ENCODE measurements at regions not wholly inside any gene's neighbourhood (a gene's known extent, or its start where the extent isn't known, plus 50 kb on each side); places are given as distances from the start of the nearest gene placed in this dataset.
A peak's percentile ranks its signal among the peaks of the same experiment; 100 is the strongest.

DNA sequence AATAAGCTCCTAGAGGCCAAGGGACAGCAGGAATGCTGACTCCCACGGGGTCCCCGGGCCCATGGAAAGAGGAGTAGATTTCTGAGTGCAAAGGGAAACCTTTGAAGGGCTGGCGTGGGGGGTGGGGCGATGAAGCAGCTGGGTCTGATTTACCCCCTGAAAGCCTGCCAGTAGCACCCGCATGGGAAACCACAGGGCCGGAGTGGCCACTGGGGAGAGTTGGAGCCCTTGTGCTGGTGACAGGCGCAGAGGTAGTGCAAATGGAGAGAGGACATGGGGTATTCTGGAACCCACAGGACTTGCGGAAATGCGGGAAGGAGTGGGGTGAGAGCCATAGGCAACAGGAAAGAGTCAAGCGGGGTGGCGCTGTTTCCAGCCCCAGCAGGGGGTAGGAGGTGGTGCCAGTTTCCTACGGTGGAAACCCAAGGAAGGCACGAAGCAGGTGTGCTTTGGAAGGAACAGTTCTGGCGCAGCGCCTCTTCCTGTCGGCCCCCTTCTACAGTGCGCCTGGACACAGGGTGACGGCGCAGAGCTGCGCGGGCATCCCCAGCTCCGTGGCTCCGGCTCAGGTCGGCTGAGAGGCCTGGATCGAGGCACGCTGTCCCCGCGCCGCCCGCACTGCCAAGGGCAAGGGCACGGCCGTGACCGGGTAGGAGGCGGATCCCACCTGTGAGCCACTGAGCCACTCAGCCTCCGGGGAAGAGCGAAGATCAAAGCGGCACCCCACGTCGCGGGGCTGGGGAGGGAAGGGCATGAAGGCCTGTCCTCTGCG, 149.0 kb upstream of the GLI2 start:
- Histone ChIP-seq H4K20me1 (ENCODE audit: control insufficient read depth, insufficient read depth) (no peaks in the 10 kb centered on the region; the same call in 1 of the 2 replicates), H3K4me1 (ENCODE audit: control insufficient read depth, insufficient read depth, low read length) (no peaks in the 10 kb centered on the region), H3K4me3 (no peak overlapping the region), H3K27me3 (replicated peaks in 1 of 2; ENCODE audit: control insufficient read depth in 2 of 2, insufficient read depth in 2 of 2, low read length in 1 of 2) (peaks cover 11 to 14% of the 10 kb centered on the region in 2 experiments), H3K79me2 (ENCODE audit: control insufficient read depth, insufficient read depth, low read length) (no peaks in the 10 kb centered on the region), H3K9ac (ENCODE audit: control insufficient read depth, insufficient read depth, low read length) (no peak overlapping the region), H3K27ac (ENCODE audit: control insufficient read depth, insufficient read depth) (no peak overlapping the region), H3K9me3 (replicated peaks; ENCODE audit: control insufficient read depth, insufficient read depth, low read length) (no peaks in the 10 kb centered on the region), H3K4me2 (ENCODE audit: control insufficient read depth, insufficient read depth) (no peak overlapping the region), H2AFZ (ENCODE audit: control insufficient read depth, low read depth, low read length) (no peak overlapping the region), H3K36me3 (ENCODE audit: control insufficient read depth in 2 of 2, insufficient read depth in 2 of 2, low read length in 1 of 2) (no peaks in the 10 kb centered on the region)
- FAIRE-seq = no peak
- CTCF ChIA-PET = no interaction called here
- in situ Hi-C loops (cut with MboI) = no loop called here
- WGBS (ENCODE audit: insufficient coverage, insufficient replicate concordance, low lambda C conversion rate, missing lambda C conversion rate) = 42% methylated on average over 40 of the region's 41 CpGs
- SMC1A ChIA-PET (ENCODE audit: uncharacterized antibody, unreplicated experiment) = no interaction called here
- no peak for DNase-seq (ENCODE audit: low read depth, low spot score)
- intact Hi-C loops (cut with micrococcal nuclease; ENCODE audit: unreplicated experiment) = no loop called here
- ATAC-seq = no peak
- no TSS peak for BruUV-seq (replicated peaks)
- POLR2A ChIA-PET = no interaction called here
- RAD21 ChIA-PET (ENCODE audit: unreplicated experiment) = no interaction called here
- no peak for TF ChIP-seq KDM1A (IDR thresholded peaks at IDR 0.05; ENCODE audit: borderline replicate concordance)

DNA sequence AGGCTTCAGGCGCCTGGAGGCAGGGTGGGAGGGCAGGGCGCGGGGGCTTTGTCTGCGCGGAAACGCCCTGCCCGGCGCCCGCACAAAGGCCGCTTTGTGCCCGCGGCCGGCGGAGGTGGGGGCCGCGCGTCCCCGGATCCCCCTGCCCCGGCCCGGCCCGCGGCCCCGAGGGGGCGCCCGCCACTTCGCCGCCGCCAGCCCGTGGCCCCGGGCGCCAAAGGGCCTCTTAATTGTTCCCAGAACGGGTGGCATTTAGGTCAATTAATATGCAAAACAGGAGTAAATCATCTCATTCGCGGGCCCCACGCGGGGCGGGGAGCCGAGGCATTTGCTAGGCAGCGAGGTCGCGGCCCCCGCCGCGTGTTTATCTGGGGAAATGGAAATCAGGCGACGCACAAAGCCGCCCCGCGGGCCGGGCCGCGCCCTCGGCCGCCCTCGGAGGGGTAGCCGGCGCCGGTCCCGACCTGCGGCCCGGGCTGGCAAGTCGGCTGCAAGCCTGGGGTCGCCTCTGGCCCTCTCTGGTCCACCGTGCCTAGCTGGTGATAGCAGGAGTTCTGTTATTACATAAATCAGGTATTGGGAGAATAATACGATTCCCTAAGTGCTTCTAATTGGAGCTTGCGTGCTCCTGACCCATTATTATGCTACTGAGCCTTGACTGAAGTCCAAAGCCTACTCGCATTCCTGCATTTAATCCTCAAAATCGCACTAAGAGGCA, 148.2 kb upstream of the GLI2 start:
- in situ Hi-C loops (cut with MboI) = no loop called here
- H3K36me3 ChIP-seq (ENCODE audit: control insufficient read depth in 2 of 2, insufficient read depth in 2 of 2, low read length in 1 of 2) = no peaks in the 10 kb centered on the region
- ChIA-PET POLR2A (no interaction called here), RAD21 (ENCODE audit: unreplicated experiment) (no interaction called here), CTCF (no interaction called here), SMC1A (ENCODE audit: uncharacterized antibody, unreplicated experiment) (no interaction called here)
- intact Hi-C loops (cut with micrococcal nuclease; ENCODE audit: unreplicated experiment) = no loop called here
- DNase-seq (ENCODE audit: low read depth, low spot score) (no peak), FAIRE-seq (no peak), ATAC-seq (no peak)
- TF ChIP-seq, protein P1, sequence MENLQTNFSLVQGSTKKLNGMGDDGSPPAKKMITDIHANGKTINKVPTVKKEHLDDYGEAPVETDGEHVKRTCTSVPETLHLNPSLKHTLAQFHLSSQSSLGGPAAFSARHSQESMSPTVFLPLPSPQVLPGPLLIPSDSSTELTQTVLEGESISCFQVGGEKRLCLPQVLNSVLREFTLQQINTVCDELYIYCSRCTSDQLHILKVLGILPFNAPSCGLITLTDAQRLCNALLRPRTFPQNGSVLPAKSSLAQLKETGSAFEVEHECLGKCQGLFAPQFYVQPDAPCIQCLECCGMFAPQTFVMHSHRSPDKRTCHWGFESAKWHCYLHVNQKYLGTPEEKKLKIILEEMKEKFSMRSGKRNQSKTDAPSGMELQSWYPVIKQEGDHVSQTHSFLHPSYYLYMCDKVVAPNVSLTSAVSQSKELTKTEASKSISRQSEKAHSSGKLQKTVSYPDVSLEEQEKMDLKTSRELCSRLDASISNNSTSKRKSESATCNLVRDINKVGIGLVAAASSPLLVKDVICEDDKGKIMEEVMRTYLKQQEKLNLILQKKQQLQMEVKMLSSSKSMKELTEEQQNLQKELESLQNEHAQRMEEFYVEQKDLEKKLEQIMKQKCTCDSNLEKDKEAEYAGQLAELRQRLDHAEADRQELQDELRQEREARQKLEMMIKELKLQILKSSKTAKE (IDR thresholded peaks at IDR 0.05; ENCODE audit: low read depth, poor library complexity, severe bottlenecking) = no peak
- TF ChIP-seq SUZ12 (IDR thresholded peaks at IDR 0.05; ENCODE audit: unreplicated experiment) = peak; percentile 39
- no peaks in the 10 kb centered on the region for H3K9me3 ChIP-seq (replicated peaks; ENCODE audit: control insufficient read depth, insufficient read depth, low read length)
- no peak overlapping the region for H3K9ac ChIP-seq (ENCODE audit: control insufficient read depth, insufficient read depth, low read length)
- BruUV-seq (replicated peaks) = no TSS peak
- H2AFZ ChIP-seq (ENCODE audit: control insufficient read depth, low read depth, low read length) = no peak overlapping the region
- no peaks in the 10 kb centered on the region for H3K79me2 ChIP-seq (ENCODE audit: control insufficient read depth, insufficient read depth, low read length)
- H3K27me3 ChIP-seq (replicated peaks in 1 of 2; ENCODE audit: control insufficient read depth in 2 of 2, insufficient read depth in 2 of 2, low read length in 1 of 2) = peaks cover 11 to 14% of the 10 kb centered on the region in 2 experiments
- no peak overlapping the region for H3K4me3 ChIP-seq
- H4K20me1 ChIP-seq (ENCODE audit: control insufficient read depth, insufficient read depth) = no peaks in the 10 kb centered on the region; the same call in 1 of the 2 replicates
- H3K4me1 ChIP-seq (ENCODE audit: control insufficient read depth, insufficient read depth, low read length) = no peaks in the 10 kb centered on the region
- no peak overlapping the region for H3K27ac ChIP-seq (ENCODE audit: control insufficient read depth, insufficient read depth)
- WGBS (ENCODE audit: insufficient coverage, insufficient replicate concordance, low lambda C conversion rate, missing lambda C conversion rate) = 29% methylated on average over 59 of the region's 68 CpGs
- H3K4me2 ChIP-seq (ENCODE audit: control insufficient read depth, insufficient read depth) = no peak overlapping the region

Measured in GM12878 (cell line).